CD14-positive monocyte (primary cell): ENCODE measurements at regions not wholly inside any gene's neighbourhood (a gene's known extent, or its start where the extent isn't known, plus 50 kb on each side); places are given as distances from the start of the nearest gene placed in this dataset.

Experiments used
- DNase-seq, 3 donors: peaks; one replicate each; pipeline ENCODE4 v3.0.0-alpha.2; 2011 to 2022
- H2AFZ ChIP-seq: 2 replicates; pipeline ENCODE4 v1.6.0; 2012; ENCODE audit warnings: mild to moderate bottlenecking, low read depth, low read length, inconsistent platforms; ENCODE audit not compliant: insufficient read depth, poor library complexity, severe bottlenecking
- H3K27ac ChIP-seq, 2 donors: 1 replicate in 1 of 2; 2 replicates in 1 of 2; pipeline ENCODE4 v1.5.1; 2012 to 2013; ENCODE audit warnings: low read length in 2 of 2, control low read depth in 1 of 2, inconsistent platforms in 1 of 2, low read depth in 1 of 2, mild to moderate bottlenecking in 1 of 2
- H3K27me3 ChIP-seq, 2 donors: one replicate each; pipeline versions ENCODE4 v1.6.0 to v1.6.1; 2011 to 2013; ENCODE audit warnings: low read length in 2 of 2; ENCODE audit not compliant: control insufficient read depth in 2 of 2, insufficient read depth in 2 of 2
- H3K36me3 ChIP-seq, 2 donors: replicated peaks in 1 of 2; 1 replicate in 1 of 2; 2 replicates in 1 of 2; pipeline versions ENCODE4 v1.5.1 to v1.6.1; 2012 to 2013; ENCODE audit warnings: low read length in 2 of 2, control low read depth in 1 of 2, inconsistent platforms in 1 of 2, mild to moderate bottlenecking in 1 of 2; ENCODE audit not compliant: insufficient read depth in 2 of 2, control insufficient read depth in 1 of 2
- H3K4me1 ChIP-seq, 2 donors: 1 replicate in 1 of 2; 2 replicates in 1 of 2; pipeline versions ENCODE4 v1.5.1 to v1.6.1; 2012 to 2013; ENCODE audit warnings: low read length in 2 of 2, control low read depth in 1 of 2, inconsistent platforms in 1 of 2, mild to moderate bottlenecking in 1 of 2, moderate library complexity in 1 of 2; ENCODE audit not compliant: insufficient read depth in 2 of 2, control insufficient read depth in 1 of 2
- H3K4me2 ChIP-seq: replicated peaks from 2 replicates; pipeline ENCODE3; 2012; ENCODE audit warnings: low read length, moderate library complexity, mild to moderate bottlenecking; ENCODE audit not compliant: poor library complexity, severe bottlenecking; ENCODE audit errors: extremely low read depth
- H3K4me3 ChIP-seq, 3 experiments: fragments of 200-600 bp in 1 of 3; sonication (generic) in 1 of 3; replicated peaks in 1 of 3; 1 replicate in 2 of 3; 2 replicates in 1 of 3; pipeline ENCODE4 v1.5.1; 2011 to 2013; ENCODE audit warnings: low read length in 3 of 3, mild to moderate bottlenecking in 3 of 3, control low read depth in 2 of 3, low read depth in 2 of 3, inconsistent platforms in 1 of 3, moderate library complexity in 1 of 3
- H3K79me2 ChIP-seq: 2 replicates; pipeline ENCODE4 v1.6.0; 2012; ENCODE audit warnings: mild to moderate bottlenecking, control low read depth, inconsistent platforms, low read length, moderate library complexity; ENCODE audit not compliant: insufficient read depth
- H3K9ac ChIP-seq: 2 replicates; pipeline ENCODE4 v1.6.0; 2017; ENCODE audit warnings: low read length, mild to moderate bottlenecking; ENCODE audit not compliant: insufficient read depth, poor library complexity, severe bottlenecking
- H3K9me3 ChIP-seq, 2 donors: replicated peaks in 1 of 2; 1 replicate in 1 of 2; 2 replicates in 1 of 2; pipeline versions ENCODE4 v1.5.1 to v1.6.1; 2012 to 2013; ENCODE audit warnings: low read length in 2 of 2, control low read depth in 1 of 2; ENCODE audit not compliant: control insufficient read depth in 1 of 2, insufficient read depth in 1 of 2
- H4K20me1 ChIP-seq: 2 replicates; pipeline ENCODE4 v1.6.0; 2012; ENCODE audit warnings: mild to moderate bottlenecking, low read length, control low read depth, moderate library complexity; ENCODE audit not compliant: insufficient read depth
- H3K27ac Mint-ChIP-seq, 7 donors: one replicate each; pipeline ENCODE4 v1.8.0; 2020; ENCODE audit warnings: mild to moderate bottlenecking in 7 of 7, mixed read lengths in 7 of 7, moderate library complexity in 6 of 7, inconsistent platforms in 2 of 7
- H3K27me3 Mint-ChIP-seq, 3 donors: one replicate each; pipeline ENCODE4 v1.8.0; 2021 to 2022; ENCODE audit warnings: low read depth in 3 of 3, mild to moderate bottlenecking in 3 of 3, mixed read lengths in 3 of 3, moderate library complexity in 3 of 3, inconsistent platforms in 1 of 3
- H3K36me3 Mint-ChIP-seq, 2 donors: one replicate each; pipeline ENCODE4 v1.8.0; 2020; ENCODE audit warnings: mixed read lengths in 2 of 2, inconsistent platforms in 1 of 2, mild to moderate bottlenecking in 1 of 2
- H3K4me1 Mint-ChIP-seq: one replicate; pipeline ENCODE4 v1.8.0; 2020; ENCODE audit warnings: mild to moderate bottlenecking, mixed read lengths
- H3K4me3 Mint-ChIP-seq, 2 donors: one replicate each; pipeline ENCODE4 v1.8.0; 2020; ENCODE audit warnings: mild to moderate bottlenecking in 2 of 2, mixed read lengths in 2 of 2, moderate library complexity in 1 of 2
- H3K9me3 Mint-ChIP-seq, 7 donors: one replicate each; pipeline ENCODE4 v1.8.0; 2020 to 2022; ENCODE audit warnings: mixed read lengths in 7 of 7, mild to moderate bottlenecking in 6 of 7, moderate library complexity in 6 of 7, inconsistent platforms in 2 of 7
- WGBS: methylation state at CpG from one replicate; pipeline ENCODE4 v1.1.5; 2013; ENCODE audit warnings: missing lambda C conversion rate; ENCODE audit not compliant: insufficient coverage; 5-methylcytosine and 5-hydroxymethylcytosine counted together
- intact Hi-C, 2 donors: fragments of 100-400 bp; cut with micrococcal nuclease; formaldehyde crosslinking; loops; one replicate each; pipeline versions ENCODE4 v1.15.0 to v1.15.1; 2023
- TF ChIP-seq, protein P1 (sequence below): fragments of 200-600 bp; IDR thresholded peaks from one replicate; pipeline ENCODE4 v1.8.0; 2022; ENCODE audit warnings: antibody characterized with exemption, mild to moderate bottlenecking

DNA sequence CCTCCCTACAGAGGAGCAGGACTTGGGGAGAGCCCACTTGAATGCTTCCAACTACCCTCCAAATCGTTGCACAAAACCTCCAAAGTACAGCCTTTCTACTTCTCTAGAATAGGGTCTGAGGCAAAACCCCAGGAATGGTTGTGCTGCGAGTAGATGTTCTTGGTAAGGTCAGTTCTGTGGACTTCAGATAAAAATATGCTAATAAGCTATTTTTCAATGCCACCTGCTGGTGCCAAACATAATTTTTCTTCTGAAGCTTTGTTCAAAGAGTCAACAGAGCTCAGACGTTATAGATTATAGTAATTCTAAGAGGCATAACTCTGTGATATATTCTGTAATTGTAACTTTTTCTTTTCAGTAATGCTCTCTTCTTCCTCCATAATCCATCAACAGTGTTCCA lies 425.7 kb downstream of the GPAT3 start:
- no CpG with 5 or more reads among the region's 3 CpGs for WGBS
- DNase-seq = no peak
- TF ChIP-seq, protein P1, sequence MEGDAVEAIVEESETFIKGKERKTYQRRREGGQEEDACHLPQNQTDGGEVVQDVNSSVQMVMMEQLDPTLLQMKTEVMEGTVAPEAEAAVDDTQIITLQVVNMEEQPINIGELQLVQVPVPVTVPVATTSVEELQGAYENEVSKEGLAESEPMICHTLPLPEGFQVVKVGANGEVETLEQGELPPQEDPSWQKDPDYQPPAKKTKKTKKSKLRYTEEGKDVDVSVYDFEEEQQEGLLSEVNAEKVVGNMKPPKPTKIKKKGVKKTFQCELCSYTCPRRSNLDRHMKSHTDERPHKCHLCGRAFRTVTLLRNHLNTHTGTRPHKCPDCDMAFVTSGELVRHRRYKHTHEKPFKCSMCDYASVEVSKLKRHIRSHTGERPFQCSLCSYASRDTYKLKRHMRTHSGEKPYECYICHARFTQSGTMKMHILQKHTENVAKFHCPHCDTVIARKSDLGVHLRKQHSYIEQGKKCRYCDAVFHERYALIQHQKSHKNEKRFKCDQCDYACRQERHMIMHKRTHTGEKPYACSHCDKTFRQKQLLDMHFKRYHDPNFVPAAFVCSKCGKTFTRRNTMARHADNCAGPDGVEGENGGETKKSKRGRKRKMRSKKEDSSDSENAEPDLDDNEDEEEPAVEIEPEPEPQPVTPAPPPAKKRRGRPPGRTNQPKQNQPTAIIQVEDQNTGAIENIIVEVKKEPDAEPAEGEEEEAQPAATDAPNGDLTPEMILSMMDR = no peak
- no peaks in the 10 kb centered on the region for H3K36me3 ChIP-seq
- intact Hi-C loops = no loop called here
- H3K9me3 ChIP-seq = peaks cover 0 to 14% of the 10 kb centered on the region in 2 donors
- no peak overlapping the region for H3K27ac Mint-ChIP-seq
- H3K9ac ChIP-seq = no peak overlapping the region
- no peak overlapping the region for H2AFZ ChIP-seq
- no peaks in the 10 kb centered on the region for H3K4me1 Mint-ChIP-seq
- H4K20me1 ChIP-seq = no peaks in the 10 kb centered on the region
- no peak overlapping the region for H3K4me2 ChIP-seq
- H3K27me3 ChIP-seq = no peaks in the 10 kb centered on the region
- no peaks in the 10 kb centered on the region for H3K79me2 ChIP-seq
- H3K27me3 Mint-ChIP-seq = no peaks in the 10 kb centered on the region
- H3K4me1 ChIP-seq = no peaks in the 10 kb centered on the region
- no peak overlapping the region for H3K4me3 Mint-ChIP-seq
- no peaks in the 10 kb centered on the region for H3K36me3 Mint-ChIP-seq
- H3K4me3 ChIP-seq = no peak overlapping the region
- H3K27ac ChIP-seq = no peak overlapping the region
- peaks cover 0 to 11% (median 8%) of the 10 kb centered on the region in 7 donors for H3K9me3 Mint-ChIP-seq

- Mint-ChIP-seq H3K27ac (no peak overlapping the region), H3K27me3 (no peaks in the 10 kb centered on the region), H3K4me1 (no peaks in the 10 kb centered on the region), H3K36me3 (no peaks in the 10 kb centered on the region), H3K9me3 (peaks cover 0 to 10% (median 6%) of the 10 kb centered on the region in 7 donors), H3K4me3 (no peak overlapping the region)
- TF ChIP-seq, protein P1 = no peak
- Histone ChIP-seq H3K27ac (no peak overlapping the region), H3K79me2 (no peaks in the 10 kb centered on the region), H3K9ac (no peak overlapping the region), H3K4me3 (no peak overlapping the region), H3K4me1 (no peaks in the 10 kb centered on the region), H3K36me3 (no peaks in the 10 kb centered on the region), H3K27me3 (no peaks in the 10 kb centered on the region), H4K20me1 (no peaks in the 10 kb centered on the region), H2AFZ (no peak overlapping the region), H3K4me2 (no peak overlapping the region), H3K9me3 (peaks cover 0 to 4% of the 10 kb centered on the region in 2 donors)
- 93% methylated on average over 5 of the region's 5 CpGs for WGBS
- DNase-seq = no peak
- intact Hi-C loops = no loop called here
These were observed 423.3 kb downstream of the GPAT3 start for GRCh38 chr4:83959160-83959559.
